Activated CD4-positive, CD25-positive, alpha-beta regulatory T cell treated with anti-CD3 and anti-CD28 coated beads, Interleukin-2, amount 50 U/mL, for 24 hours (primary cell): ENCODE measurements at regions not wholly inside any gene's neighbourhood (a gene's known extent, or its start where the extent isn't known, plus 50 kb on each side); places are given as distances from the start of the nearest gene placed in this dataset.
"Not testable (repeated sequence)": the region's sequence is repeated elsewhere in the genome, so short reads cannot be mapped to it uniquely, and the experiment has no call there.

Experiments
- ATAC-seq, 2 donors: fragments of 150-1000 bp; cut with Tn5 transposase; one replicate each; pipeline ENCODE4 v1.10.0; 2021; ENCODE audit warnings: mild to moderate bottlenecking in 1 of 2, moderate library complexity in 1 of 2

DNA sequence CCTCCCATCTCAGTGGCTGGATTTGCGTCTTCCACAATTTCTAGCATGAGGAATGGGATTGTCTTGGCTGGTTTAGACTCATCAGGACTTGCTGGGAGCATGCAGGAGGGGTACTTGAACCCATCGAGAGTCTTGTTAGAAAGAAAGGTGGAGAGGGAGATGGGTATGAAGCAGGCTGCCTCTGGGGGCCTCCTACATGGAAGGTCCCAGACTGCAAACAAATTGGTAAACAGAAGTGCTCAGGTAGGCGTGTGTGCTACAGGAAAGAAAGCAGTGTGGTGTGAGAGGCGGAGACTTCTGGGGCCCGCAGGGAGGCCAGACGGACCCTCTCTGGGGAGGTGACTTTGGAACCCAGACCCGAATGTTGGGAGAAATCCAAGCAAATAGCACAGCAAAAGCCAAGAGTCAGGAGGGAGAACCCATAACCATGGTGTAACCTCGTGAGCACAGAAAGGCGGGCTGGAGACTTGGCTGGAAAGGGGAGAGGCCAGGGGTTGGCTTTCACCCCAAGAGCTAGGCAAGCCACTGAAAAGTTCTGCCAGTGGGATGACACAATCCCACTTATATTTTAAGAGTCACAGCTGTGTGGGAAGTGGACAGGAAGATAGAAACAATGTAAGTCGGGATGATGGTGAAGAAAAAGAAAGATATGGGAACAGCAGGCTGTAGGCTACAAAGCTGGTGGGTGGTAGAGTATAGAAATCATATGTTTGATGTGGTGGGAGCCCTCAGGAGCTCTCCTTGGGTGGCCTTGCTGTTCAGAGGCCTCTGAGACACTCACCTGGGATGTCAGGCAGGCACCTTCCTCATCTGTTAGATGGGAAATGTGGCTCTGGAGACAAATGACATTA, 130.1 kb upstream of the PRR20G start:
- no peak for ATAC-seq

- no peak for ATAC-seq
Measured at GRCh38 chr3:127413871-127414270, 126.0 kb upstream of the PRR20G start.

DNA sequence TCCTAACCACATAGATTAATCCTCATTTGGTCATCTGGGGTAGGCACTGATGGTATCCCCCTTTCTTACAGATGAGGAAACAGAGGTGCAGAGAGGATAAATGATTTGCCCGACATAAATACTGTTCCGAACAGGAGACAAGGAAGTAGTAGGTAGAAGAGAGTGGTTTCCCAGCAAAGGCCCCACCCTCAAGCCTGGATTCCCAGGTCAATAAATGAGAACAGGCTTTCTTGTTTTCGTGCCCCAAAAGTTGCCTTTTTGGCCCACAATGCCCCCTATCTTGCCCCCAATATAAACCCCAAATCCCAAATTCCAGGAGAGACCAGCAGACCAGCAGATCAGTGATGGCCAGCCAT, 125.5 kb upstream of the PRR20G start:
- ATAC-seq: no peak

GRCh38 chr3:127412578-127413317, 124.9 kb upstream of the PRR20G start:
- no peak for ATAC-seq

DNA sequence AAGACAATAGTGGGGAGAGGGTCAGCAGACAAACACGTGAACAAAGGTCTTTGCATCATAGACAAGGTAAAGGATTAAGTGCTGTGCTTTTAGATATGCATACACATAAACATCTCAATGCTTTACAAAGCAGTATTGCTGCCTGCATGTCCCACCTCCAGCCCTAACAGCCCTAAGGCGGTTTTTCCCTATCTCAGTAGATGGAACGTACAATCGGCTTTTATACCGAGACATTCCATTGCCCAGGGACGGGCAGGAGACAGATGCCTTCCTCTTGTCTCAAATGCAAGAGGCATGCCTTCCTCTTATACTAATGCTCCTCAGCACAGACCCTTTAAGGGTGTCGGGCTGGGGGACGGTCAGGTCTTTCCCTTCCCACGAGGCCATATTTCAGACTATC, 124.0 kb upstream of the PRR20G start:
- ATAC-seq: not testable (repeated sequence)

DNA sequence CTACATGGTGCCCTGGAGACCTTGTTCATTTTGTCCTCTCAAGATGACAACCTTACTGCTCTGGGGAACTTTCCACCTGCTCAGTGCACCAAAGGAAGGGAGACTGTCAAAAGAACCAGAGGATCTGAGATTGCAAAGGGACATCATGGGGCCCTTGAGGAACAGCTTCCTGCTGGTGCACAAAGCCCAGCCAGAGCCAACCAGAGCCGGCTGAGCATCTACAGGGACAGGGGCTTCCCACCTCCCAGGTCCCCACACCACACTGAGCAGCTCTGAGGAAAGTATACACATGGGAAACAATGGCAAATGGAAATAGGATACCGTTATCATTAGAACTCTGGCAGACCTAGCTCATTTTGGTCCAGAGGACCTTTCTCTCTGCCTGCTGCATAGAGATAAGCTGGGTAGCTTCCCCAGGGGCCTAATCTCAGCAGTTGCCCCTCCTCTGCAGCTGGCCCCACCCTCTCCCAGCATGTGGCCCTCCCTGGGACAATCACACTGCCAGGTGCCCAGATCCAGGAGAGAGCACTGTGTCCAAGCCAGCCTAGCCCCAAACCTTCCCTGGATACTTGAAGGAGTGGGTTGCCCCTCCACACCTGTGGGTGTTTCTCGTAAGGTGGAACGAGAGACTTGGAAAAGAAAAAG, 123.4 kb upstream of the PRR20G start:
- ATAC-seq: no peak

GRCh38 chr3:127410678-127411077, 122.8 kb upstream of the PRR20G start:
- ATAC-seq: no peak

DNA sequence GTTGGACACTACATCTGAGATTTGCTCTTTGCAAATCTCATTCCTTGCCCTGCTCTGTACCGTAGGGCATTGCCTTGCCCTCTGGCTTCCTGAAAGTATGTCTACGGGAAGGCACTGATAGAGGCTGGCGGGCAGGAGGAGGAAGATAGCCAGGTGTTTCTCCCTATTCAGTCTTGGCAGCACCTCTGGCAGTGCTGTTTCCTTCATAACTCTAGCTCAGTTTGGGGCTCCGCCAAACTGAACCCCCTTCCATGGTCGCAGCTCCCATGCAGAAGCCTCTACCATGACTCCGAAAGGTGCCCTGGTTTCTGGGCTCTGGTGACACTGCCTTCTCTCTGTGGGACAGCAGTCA, 122.3 kb upstream of the PRR20G start:
- no peak for ATAC-seq

DNA sequence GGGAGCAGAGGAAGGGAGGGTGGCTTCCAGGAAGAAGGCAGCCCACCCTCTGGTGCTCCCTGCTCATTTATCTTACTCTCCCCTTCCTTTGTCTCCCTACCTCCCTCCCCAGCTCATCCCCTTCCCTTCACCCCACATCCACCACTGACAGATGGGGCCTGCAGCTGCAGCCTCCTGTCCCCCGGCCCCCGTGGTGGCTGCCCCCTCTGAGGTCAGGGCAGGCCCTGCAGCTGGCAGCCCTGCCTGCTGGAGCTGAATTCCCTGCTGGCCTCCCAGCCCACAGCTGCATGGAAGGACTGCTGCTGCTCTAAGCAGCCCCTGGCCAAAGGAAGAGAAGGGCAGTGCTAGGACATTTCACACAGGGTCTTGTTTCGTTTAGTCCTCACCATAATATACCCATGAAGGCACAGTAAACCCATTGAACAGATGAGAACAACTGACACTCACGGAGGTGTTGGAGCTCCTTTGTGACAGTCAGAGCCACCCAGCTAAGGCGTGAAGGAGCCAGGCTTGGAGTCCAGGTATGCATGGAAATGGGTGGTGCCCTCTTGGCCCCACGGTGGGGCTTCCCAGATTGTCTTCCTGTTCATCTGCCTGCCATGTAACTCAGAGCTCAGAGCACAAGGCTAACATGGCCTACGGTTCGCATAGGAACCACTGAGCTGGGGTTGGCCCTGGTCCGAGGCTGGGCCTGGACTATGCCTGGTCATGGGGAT, 121.7 kb upstream of the PRR20G start:
- ATAC-seq: no peak

- no peak for ATAC-seq
Measured at GRCh38 chr3:127408684-127409420, 121.0 kb upstream of the PRR20G start.

DNA sequence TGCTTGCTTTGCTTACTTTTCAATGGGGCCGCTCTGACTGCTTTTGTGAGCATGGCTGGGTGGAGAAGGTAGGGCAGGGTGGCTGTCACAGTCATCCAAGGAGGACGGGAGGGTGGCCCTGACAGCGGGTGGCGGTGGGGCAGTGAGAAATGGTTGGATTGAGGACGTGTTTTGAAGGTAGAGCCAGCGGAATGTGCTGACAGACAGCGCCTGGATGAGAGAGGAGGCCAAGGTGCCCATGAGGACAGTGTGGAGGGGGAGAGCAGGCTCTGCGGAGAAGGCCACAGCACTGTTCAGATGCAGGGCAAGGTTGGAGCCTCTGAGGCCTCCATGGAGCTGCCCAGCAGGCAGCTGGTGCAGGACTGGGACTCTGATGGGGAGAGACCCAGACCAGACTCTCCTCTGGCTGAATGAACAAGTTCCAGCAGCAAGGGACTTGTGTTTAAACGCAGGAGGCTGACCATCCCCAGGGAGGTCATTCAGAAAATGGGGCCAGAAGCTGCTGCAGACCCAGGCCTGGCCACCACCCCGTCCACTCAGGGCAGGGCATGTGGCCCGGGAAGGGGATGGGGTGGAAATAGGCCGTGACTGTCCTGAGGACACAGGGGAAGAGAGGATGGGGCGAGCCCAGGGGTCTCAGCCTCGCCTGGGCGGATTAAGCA, 120.3 kb upstream of the PRR20G start:
- ATAC-seq: no peak

DNA sequence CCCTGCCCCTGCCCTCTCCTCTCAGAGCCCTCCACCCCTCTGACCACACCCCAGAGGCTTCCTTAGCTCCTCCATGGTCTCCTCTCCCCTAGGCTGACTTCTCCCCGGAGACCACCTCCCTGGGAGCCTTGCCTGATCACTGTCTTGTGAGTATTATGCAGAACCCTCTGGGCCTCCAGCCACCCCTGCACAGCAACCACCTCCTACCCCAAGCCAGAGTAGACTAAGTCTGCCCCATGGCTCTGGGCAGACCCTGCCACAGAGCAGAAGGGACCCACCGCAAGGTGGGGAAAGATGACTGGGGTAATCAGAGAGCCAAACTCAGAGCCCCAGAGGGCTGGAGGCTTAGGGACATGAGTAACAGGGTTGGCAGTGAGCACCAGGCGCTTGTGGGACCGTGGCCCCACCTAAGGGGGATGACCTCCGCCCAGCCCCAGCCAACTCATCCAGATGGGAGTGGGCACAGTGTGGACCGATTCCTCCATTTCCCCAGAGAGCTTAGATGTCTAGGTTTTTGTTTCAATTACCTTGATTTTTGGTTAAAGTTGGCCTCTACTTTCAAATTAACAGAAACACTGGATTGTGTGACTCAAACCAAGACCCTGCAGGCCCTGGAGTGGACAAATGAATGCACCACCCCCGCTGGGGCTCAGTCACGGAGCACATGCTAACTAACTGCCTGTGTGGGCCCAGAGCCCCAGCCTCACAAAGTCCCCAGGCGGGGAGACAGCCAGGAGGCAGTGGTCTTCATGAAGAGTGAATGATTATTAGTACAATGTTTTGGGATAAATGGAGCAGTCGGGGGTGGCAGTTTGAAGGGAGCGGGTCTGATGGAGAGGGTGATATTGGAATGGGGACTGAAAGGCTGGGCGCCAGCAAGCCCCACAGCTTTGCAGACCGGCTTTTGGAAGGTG, 119.4 kb upstream of the PRR20G start:
- no peak for ATAC-seq

DNA sequence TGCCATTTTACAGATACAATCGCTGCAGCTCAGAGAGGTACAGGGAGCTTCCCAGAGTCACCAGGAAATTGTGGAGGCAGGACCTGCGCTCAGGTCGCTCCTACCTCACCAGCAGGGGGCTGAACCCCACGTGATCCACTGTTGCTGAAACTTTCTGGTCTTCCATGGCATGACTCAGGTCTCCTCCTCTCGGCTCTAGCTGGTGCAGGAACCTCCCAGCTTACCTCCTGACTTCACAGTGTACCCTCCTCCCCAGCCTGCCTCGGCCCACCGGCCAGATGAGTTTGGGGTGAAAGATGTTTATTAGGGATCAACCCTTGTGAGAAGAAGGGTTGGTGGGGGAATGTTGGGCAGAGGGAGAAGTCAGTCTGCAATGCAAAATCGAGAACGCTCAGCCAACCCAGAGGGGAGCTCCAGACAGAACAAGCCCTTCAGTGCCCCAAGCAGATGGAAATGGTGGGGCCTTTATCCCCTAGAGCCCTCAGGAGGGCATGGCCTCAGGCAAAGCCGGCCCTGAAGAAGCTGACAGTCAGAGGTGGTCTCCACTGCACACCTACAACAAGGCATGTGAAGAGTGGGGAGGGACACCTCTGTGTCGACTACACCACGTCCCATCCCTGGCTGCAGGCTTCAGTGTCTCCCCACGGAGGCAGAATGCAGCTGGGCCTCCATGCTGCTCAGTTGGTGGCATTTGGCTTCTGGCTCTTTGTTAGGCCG, 118.6 kb upstream of the PRR20G start:
- no peak for ATAC-seq

GRCh38 chr3:127405791-127406190, 117.9 kb upstream of the PRR20G start:
- no peak for ATAC-seq

GRCh38 chr3:127405010-127405598, 117.3 kb upstream of the PRR20G start:
- no peak for ATAC-seq

GRCh38 chr3:127404221-127405009, 116.6 kb upstream of the PRR20G start:
- no peak for ATAC-seq

DNA sequence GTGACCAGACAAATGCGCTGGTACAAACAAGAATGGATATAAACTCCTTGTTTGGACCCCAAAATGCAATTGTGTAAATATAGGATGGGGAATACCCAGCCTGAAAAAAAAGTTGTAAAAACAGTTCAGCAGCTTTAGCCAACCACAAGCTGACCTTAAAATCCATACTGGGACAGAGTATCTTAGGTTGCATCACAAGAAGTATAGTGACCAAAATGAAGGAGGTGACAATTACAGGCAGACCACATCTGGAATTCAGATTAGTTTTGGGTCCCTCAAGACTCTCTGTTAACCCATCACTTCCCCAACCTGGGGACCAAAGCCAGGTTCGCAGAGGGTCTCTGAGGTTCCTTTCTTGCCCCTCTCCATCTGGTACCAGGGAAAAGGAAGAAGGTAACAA, 115.9 kb upstream of the PRR20G start:
- no peak for ATAC-seq

DNA sequence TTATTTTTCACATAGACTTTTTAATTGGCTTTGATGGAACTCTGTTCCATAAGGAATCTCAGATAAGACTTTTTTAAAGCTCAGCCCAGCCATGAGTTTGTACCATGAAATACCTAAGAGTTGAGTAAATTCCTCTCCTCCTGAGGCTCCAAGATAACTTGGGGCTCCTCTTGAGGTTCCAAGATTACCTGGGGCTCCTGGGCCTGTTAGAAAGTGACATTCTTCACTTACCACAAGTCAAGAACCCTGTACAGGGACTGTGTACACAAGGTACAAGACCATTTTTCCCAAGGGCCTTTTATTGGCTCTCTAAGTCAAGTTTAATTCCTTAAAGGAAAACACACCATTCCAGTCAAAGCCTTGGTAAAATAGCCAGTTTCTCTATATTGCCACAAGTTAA, 111.3 kb upstream of the PRR20G start:
- ATAC-seq: no peak

GRCh38 chr3:127396473-127396872, 108.6 kb upstream of the PRR20G start:
- ATAC-seq: no peak
